Endodermal cell (in vitro differentiated cells): ENCODE measurements at regions not wholly inside any gene's neighbourhood (a gene's known extent, or its start where the extent isn't known, plus 50 kb on each side); places are given as distances from the start of the nearest gene placed in this dataset.

Experiments used
- DNase-seq: peaks from one replicate; pipeline ENCODE4 v3.0.0-alpha.2; 2017
- H3K27ac ChIP-seq: 2 replicates; pipeline ENCODE4 v1.5.1; 2013; ENCODE audit warnings: mild to moderate bottlenecking, low read depth, low read length, moderate library complexity
- H3K27me3 ChIP-seq: 2 replicates; pipeline ENCODE4 v1.6.1; 2013; ENCODE audit warnings: mild to moderate bottlenecking, low read length, moderate library complexity; ENCODE audit not compliant: insufficient read depth, control insufficient read depth, poor library complexity, severe bottlenecking
- H3K36me3 ChIP-seq: 2 replicates; pipeline ENCODE4 v1.7.0; 2013; ENCODE audit warnings: mild to moderate bottlenecking, low read length, moderate library complexity; ENCODE audit not compliant: control insufficient read depth, insufficient read depth
- H3K4me1 ChIP-seq: one replicate; pipeline ENCODE4 v1.7.0; 2013; ENCODE audit warnings: low read length; ENCODE audit not compliant: control insufficient read depth, insufficient read depth
- H3K4me3 ChIP-seq: 2 replicates; pipeline ENCODE4 v1.5.1; 2013; ENCODE audit warnings: mild to moderate bottlenecking, low read length, moderate library complexity
- H3K9ac ChIP-seq: 2 replicates; pipeline ENCODE4 v1.6.1; 2013; ENCODE audit warnings: mild to moderate bottlenecking, low read length, moderate library complexity; ENCODE audit not compliant: poor library complexity, severe bottlenecking; ENCODE audit errors: extremely low read depth
- H3K9me3 ChIP-seq: 2 replicates; pipeline ENCODE4 v1.6.1; 2013; ENCODE audit warnings: mild to moderate bottlenecking, low read length, moderate library complexity; ENCODE audit not compliant: control insufficient read depth
- H3K27ac Mint-ChIP-seq: 2 replicates; pipeline ENCODE4 v1.8.0; 2020; ENCODE audit warnings: mixed read lengths
- H3K27me3 Mint-ChIP-seq: 2 replicates; pipeline ENCODE4 v1.8.0; 2021; ENCODE audit warnings: mild to moderate bottlenecking, mixed read lengths; ENCODE audit not compliant: insufficient read depth
- H3K36me3 Mint-ChIP-seq: 2 replicates; pipeline ENCODE4 v1.8.0; 2020; ENCODE audit warnings: low read depth, mixed read lengths
- H3K4me1 Mint-ChIP-seq: 2 replicates; pipeline ENCODE4 v1.8.0; 2020; ENCODE audit warnings: mixed read lengths
- H3K4me3 Mint-ChIP-seq: 2 replicates; pipeline ENCODE4 v1.8.0; 2020; ENCODE audit warnings: mild to moderate bottlenecking, moderate library complexity, mixed read lengths
- H3K9me3 Mint-ChIP-seq: 2 replicates; pipeline ENCODE4 v1.8.0; 2020; ENCODE audit warnings: mild to moderate bottlenecking, mixed read lengths
- CTCF ChIP-seq: fragments of 200-600 bp; sonication (generic); conservative IDR thresholded peaks from 2 replicates; pipeline ENCODE4 v1.5.0; 2021; ENCODE audit warnings: antibody characterized with exemption, mild to moderate bottlenecking
- WGBS, 2 experiments: methylation state at CpG; one replicate each; pipeline versions ENCODE4 v1.1.5 to v1.1.7; 2013; ENCODE audit warnings: missing lambda C conversion rate in 2 of 2, mixed read lengths in 1 of 2; ENCODE audit not compliant: insufficient coverage in 1 of 2, insufficient read length in 1 of 2; 5-methylcytosine and 5-hydroxymethylcytosine counted together

GRCh38 chr10:78817361-78817760 is 251.4 kb upstream of the ZMIZ1 start:
- no peak overlapping the region for H3K4me3 ChIP-seq
- no peaks in the 10 kb centered on the region for H3K4me1 ChIP-seq
- H3K9ac ChIP-seq = no peak overlapping the region
- no peak for DNase-seq
- no peaks in the 10 kb centered on the region for H3K36me3 ChIP-seq
- H3K4me1 Mint-ChIP-seq = peaks cover 5% of the 10 kb centered on the region
- H3K4me3 Mint-ChIP-seq = no peak overlapping the region
- no peaks in the 10 kb centered on the region for H3K9me3 Mint-ChIP-seq
- no peak for TF ChIP-seq CTCF
- no peaks in the 10 kb centered on the region for H3K36me3 Mint-ChIP-seq
- H3K27ac Mint-ChIP-seq = no peak overlapping the region
- H3K27me3 Mint-ChIP-seq = peaks cover 10% of the 10 kb centered on the region
- no peaks in the 10 kb centered on the region for H3K9me3 ChIP-seq
- no peak overlapping the region for H3K27ac ChIP-seq
- WGBS, 2 experiments = 87 to 93% methylated on average over 3 of the region's 3 CpGs
- H3K27me3 ChIP-seq = no peaks in the 10 kb centered on the region

GRCh38 chr10:78817804-78818203 is 251.0 kb upstream of the ZMIZ1 start:
- Histone ChIP-seq H3K27me3 (no peaks in the 10 kb centered on the region), H3K36me3 (no peaks in the 10 kb centered on the region), H3K4me3 (no peak overlapping the region), H3K4me1 (no peaks in the 10 kb centered on the region), H3K9ac (no peak overlapping the region), H3K9me3 (no peaks in the 10 kb centered on the region), H3K27ac (no peak overlapping the region)
- no peak for TF ChIP-seq CTCF
- no peaks in the 10 kb centered on the region for H3K9me3 Mint-ChIP-seq
- peaks cover 8% of the 10 kb centered on the region for H3K27me3 Mint-ChIP-seq
- H3K36me3 Mint-ChIP-seq = no peaks in the 10 kb centered on the region
- H3K4me3 Mint-ChIP-seq = no peak overlapping the region
- no peak for DNase-seq
- H3K4me1 Mint-ChIP-seq = peaks cover 5% of the 10 kb centered on the region
- WGBS, 2 experiments = 74 to 88% methylated on average over 3 of the region's 3 CpGs
- H3K27ac Mint-ChIP-seq = no peak overlapping the region

GRCh38 chr10:78819361-78820006 is 249.3 kb upstream of the ZMIZ1 start:
- WGBS, 2 experiments = 87 to 91% methylated on average over 7 of the region's 7 CpGs

More at GRCh38 chr10:78819361-78820006, 249.3 kb upstream of the ZMIZ1 start:
- Histone ChIP-seq H3K4me1 (no peaks in the 10 kb centered on the region), H3K4me3 (no peak overlapping the region), H3K9me3 (no peaks in the 10 kb centered on the region), H3K27ac (no peak overlapping the region), H3K9ac (no peak overlapping the region), H3K27me3 (no peaks in the 10 kb centered on the region), H3K36me3 (no peaks in the 10 kb centered on the region)
- no peaks in the 10 kb centered on the region for H3K36me3 Mint-ChIP-seq
- no peak for DNase-seq
- H3K4me1 Mint-ChIP-seq = peaks cover 5% of the 10 kb centered on the region
- H3K27me3 Mint-ChIP-seq = peaks cover 14% of the 10 kb centered on the region
- H3K9me3 Mint-ChIP-seq = no peaks in the 10 kb centered on the region
- no peak for TF ChIP-seq CTCF
- no peak overlapping the region for H3K27ac Mint-ChIP-seq
- no peak overlapping the region for H3K4me3 Mint-ChIP-seq
